IPS-20b (cell line): ENCODE measurements at regions not wholly inside any gene's neighbourhood (a gene's known extent, or its start where the extent isn't known, plus 50 kb on each side); places are given as distances from the start of the nearest gene placed in this dataset.

ENCODE experiments used
- H3K27ac ChIP-seq: one replicate; pipeline ENCODE4 v1.5.1; 2013; ENCODE audit warnings: low read length
- H3K27me3 ChIP-seq: 2 replicates; pipeline ENCODE4 v1.6.1; 2013; ENCODE audit warnings: mild to moderate bottlenecking, low read length, inconsistent platforms; ENCODE audit not compliant: insufficient read depth
- H3K36me3 ChIP-seq: 2 replicates; pipeline ENCODE4 v1.6.1; 2013; ENCODE audit warnings: low read depth, mild to moderate bottlenecking, inconsistent platforms, low read length, moderate library complexity; ENCODE audit not compliant: insufficient read depth
- H3K4me1 ChIP-seq: 2 replicates; pipeline ENCODE4 v1.6.1; 2013; ENCODE audit warnings: mild to moderate bottlenecking, control low read depth, inconsistent platforms, low read length, moderate library complexity; ENCODE audit not compliant: insufficient read depth
- H3K4me3 ChIP-seq: 2 replicates; pipeline ENCODE4 v1.5.1; 2013; ENCODE audit warnings: mild to moderate bottlenecking, low read length, inconsistent platforms
- H3K9ac ChIP-seq: 2 replicates; pipeline ENCODE4 v1.6.1; 2013; ENCODE audit warnings: low read depth, mild to moderate bottlenecking, inconsistent platforms, low read length, moderate library complexity
- H3K9me3 ChIP-seq: 2 replicates; pipeline ENCODE4 v1.6.1; 2013; ENCODE audit warnings: mild to moderate bottlenecking, low read depth, low read length, inconsistent platforms; ENCODE audit not compliant: insufficient read depth

DNA sequence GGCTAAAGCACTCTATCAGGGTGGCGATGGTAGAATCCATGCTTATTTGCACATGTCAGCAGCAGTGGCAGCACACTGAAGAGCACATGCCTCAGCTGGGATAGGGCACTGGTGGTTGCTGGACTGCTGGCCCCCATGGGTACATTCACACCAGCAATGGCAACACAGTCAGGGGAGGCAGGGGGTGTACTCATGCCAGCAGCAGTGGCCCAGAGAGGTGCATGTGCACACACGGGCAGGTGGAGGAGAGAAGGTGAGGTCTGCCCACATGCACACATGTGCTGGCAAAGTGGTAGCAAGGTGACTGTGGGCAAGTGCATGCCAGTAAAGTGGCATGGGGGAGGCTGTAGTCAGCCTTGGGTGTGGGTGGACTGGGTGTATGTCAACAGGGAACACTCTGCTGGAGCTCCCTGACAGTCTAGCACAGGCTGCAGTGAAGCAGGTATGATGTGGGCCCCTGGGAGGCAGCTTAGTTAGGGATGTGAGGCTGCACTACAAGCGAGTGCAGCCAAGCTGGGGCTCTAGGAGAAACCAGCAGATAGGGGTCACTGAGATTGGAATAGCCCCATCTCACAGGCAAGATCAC is 53.9 kb upstream of the NPAP1 start:
- Histone ChIP-seq H3K4me3 (no peak overlapping the region), H3K27me3 (no peaks in the 10 kb centered on the region), H3K9me3 (peaks cover 52% of the 10 kb centered on the region), H3K4me1 (no peaks in the 10 kb centered on the region), H3K9ac (no peak overlapping the region), H3K27ac (no peak overlapping the region), H3K36me3 (no peaks in the 10 kb centered on the region)
